Superior temporal gyrus (tissue), 1 donor: ENCODE measurements at regions not wholly inside any gene's neighbourhood (a gene's known extent, or its start where the extent isn't known, plus 50 kb on each side); places are given as distances from the start of the nearest gene placed in this dataset.

Experiments
- DNase-seq: peaks from one replicate; pipeline ENCODE4 v3.0.0-alpha.2; 2016; ENCODE audit errors: extremely low spot score

GRCh38 chr16:50960517-50961202, 190.4 kb downstream of the SALL1 start:
- no peak for DNase-seq

GRCh38 chr16:50957056-50957455, 194.0 kb downstream of the SALL1 start:
- no peak for DNase-seq

GRCh38 chr16:50956637-50957036, 194.4 kb downstream of the SALL1 start:
- no peak for DNase-seq

- no peak for DNase-seq
These were observed 195.8 kb downstream of the SALL1 start for GRCh38 chr16:50955311-50955710.

GRCh38 chr16:50954469-50954868, 196.6 kb downstream of the SALL1 start:
- DNase-seq = no peak

- no peak for DNase-seq
These were observed 197.8 kb downstream of the SALL1 start for GRCh38 chr16:50953290-50953689.

- DNase-seq = no peak
These were observed 200.1 kb downstream of the SALL1 start for GRCh38 chr16:50950955-50951354.

- DNase-seq = no peak
These were observed 202.7 kb downstream of the SALL1 start for GRCh38 chr16:50948268-50948930.

GRCh38 chr16:50947826-50948225, 203.2 kb downstream of the SALL1 start:
- no peak for DNase-seq

- DNase-seq = no peak
These were observed 204.5 kb downstream of the SALL1 start for GRCh38 chr16:50946606-50947005.

GRCh38 chr16:50946098-50946497, 204.2 kb downstream of the CYLD start:
- no peak for DNase-seq

GRCh38 chr16:50945171-50945570, 203.3 kb downstream of the CYLD start:
- DNase-seq = no peak

GRCh38 chr16:50944436-50944835, 202.6 kb downstream of the CYLD start:
- no peak for DNase-seq

- no peak for DNase-seq
These were observed 202.1 kb downstream of the CYLD start for GRCh38 chr16:50944033-50944432.

GRCh38 chr16:50942143-50942542, 200.3 kb downstream of the CYLD start:
- DNase-seq = no peak

- no peak for DNase-seq
These were observed 199.8 kb downstream of the CYLD start for GRCh38 chr16:50941681-50942080.

- no peak for DNase-seq
These were observed 198.5 kb downstream of the CYLD start for GRCh38 chr16:50940275-50940854.

- no peak for DNase-seq
These were observed 197.5 kb downstream of the CYLD start for GRCh38 chr16:50939356-50939755.

- DNase-seq = no peak
These were observed 197.0 kb downstream of the CYLD start for GRCh38 chr16:50938932-50939331.

GRCh38 chr16:50933262-50933661, 191.4 kb downstream of the CYLD start:
- DNase-seq = no peak

GRCh38 chr16:50932348-50932935, 190.6 kb downstream of the CYLD start:
- no peak for DNase-seq

GRCh38 chr16:50928065-50928464, 186.2 kb downstream of the CYLD start:
- no peak for DNase-seq
